Fibroblast of skin of abdomen (primary cell): ENCODE measurements at regions not wholly inside any gene's neighbourhood (a gene's known extent, or its start where the extent isn't known, plus 50 kb on each side); places are given as distances from the start of the nearest gene placed in this dataset.

Experiments used
- DNase-seq: peaks from one replicate; pipeline ENCODE4 v3.0.0-alpha.2; 2013

DNA sequence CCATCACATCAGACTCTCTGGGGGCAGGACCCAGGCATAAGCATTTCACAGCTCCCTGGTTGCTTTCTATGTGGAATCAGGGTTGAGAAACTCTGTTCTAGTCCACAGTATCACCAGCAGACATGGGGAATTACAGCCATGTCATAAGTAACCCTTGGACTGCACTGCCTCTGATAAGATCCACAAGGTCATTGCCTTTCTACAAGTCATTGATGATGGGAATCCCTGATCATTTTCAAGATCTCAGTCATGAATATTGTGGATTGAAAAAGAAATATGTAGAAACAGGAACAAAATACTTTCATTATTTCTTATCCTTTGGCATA lies 304.1 kb downstream of the KLF6 start:
- no peak for DNase-seq

DNA sequence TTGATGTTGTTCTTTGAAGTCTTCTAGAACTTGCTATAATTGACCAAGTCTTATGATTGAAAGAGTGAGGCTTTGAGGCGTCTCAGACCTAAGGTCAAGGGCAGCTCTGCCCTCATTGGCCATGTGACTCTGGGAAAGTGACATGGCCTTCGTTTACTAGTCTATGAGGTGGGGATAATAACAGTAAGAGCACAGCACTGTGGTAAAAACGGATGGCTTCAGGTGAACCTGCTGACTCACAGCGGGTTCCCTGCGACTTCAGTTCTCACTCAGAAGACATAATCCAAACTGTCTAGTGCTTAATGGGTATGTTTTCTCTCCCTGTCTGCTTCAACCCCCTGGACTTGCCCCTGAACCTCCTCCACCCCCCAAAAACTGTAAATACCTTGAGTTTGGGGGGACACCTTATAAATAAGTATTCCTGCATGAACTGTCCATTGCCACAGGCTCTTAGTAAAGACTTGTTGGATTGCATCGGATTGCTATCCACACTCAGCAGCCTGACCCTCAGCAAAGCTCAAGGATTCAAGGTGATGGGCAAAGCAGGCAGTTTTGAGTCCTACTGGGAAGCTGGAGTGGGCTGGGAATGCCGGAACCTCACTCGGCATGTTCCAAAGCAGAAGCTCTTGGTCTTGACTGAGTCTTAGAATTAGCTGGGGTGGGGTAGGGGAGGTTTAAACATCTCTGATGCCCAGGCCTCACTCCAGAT lies 304.6 kb downstream of the KLF6 start:
- no peak for DNase-seq

DNA sequence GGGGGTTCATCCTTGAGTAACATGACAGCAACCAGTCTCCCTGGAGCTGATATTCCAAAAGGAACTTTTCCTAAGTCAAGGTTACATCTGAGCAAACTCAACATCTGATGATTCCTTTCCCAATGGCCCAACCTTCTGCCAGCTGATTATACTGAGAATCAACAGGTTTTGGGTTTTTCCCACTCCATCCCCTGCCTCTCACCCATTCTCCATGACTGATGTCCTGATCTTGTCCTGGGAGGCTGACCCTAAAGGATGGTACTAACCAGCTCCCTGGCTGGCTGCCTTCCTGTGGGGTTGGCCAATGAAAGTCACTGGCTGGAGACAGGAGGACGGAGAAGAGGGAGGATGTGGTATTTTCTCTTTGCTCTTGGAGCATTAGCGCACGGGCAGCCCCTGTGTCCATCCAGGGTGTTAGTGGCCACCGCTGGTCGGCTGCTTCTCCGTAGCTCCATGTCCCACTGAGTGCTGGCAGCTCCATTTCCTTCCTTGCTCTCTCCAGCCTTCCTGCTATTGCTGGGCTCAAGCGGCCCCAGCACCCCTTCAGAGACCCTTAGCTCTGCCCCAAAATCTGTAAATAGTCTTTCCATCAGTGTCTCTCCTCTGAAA lies 306.2 kb upstream of the PITRM1 start:
- no peak for DNase-seq

DNA sequence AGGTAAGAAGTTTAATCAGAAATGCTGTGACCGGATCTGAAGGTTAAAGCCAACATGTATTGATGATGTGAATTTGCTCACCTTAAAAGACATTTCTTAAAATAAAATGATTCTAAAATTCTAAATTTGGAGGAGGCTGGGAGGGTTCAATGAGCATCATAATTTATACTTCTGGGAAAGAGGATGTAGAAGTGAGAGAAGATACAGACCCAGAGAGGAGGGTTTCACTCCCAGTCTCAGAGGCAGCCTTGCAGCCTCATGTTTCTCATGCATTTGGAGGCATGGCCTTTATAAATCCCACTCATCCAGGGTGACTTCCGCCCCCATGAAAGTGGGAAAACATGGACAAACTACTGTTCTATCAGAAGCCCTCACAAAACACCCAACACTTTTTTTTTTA lies 305.6 kb upstream of the PITRM1 start:
- DNase-seq: no peak

DNA sequence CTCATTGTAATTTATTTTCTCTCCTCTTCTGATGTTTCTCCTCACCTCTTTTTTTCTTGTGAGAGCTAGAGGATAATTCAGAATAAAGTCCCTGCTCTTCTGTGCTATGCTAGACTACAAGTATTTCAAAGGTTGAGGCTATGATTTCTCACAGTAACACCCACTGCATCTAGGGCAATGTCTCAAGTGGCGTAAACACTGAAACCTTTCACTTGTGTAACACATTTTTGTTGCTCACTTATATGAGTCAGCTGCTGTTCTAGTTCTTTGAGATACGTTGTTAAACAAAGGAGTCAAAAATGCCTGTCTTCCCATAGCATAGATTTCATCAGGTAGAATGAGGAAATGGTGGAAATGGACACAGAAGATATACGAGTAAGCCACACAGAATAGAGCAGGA lies 305.1 kb upstream of the PITRM1 start:
- DNase-seq: peak; percentile 71

DNA sequence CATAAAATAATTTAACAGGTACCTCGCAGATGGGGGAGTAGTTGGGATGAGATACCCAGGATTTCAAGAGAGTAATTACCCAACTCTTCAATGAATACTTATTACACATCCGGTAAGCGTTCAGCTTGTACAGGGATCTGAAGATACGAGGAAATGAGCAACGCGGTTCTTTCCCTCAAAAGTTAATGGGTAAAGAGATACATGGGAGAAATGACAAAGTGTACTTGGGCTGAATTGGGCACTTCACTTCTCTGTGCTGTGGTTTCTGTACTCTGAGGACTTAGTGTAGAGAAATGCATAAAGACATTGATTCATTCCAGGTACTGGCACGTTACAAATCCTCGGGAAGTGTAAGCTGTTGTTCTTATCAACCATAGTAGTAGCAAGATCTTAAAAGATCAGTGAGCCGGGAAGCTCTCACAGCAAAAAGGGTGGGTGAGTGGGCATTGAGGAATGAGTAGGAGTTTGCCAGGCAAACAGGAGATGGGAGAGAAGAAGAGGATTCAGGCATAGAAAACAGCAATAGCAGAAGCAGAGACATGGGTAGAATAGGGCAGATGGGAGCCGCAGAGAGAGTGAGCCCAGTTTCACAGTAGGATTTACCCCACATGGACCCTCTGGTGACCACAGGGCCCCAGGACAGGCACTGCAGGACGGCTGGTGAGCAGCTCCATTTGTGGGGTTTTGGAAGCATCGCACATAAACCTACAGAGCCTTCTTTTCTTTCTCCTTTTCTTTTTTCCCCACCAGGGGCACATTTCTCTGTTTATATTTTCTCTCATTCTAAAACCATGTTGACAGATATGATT lies 304.3 kb upstream of the PITRM1 start:
- DNase-seq: no peak

DNA sequence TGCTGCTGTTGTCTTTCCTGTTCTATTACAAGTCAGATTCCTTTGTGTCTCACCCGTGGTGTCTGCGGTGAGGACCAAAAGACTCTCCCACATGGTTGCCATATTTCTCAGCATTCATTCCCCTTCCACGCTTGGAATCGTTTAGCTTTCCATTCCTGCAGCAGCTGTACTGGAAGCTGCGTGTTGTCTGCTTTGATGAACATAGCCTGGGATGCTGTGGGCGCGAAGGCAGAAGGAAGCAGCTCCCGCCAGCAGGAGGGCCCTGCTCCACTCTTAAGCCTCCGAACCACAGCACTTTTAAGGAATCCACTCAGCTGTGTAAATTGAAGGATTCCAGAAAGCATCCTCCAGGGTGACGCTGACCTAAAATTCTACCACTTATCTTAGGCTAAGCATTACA lies 303.6 kb upstream of the PITRM1 start:
- DNase-seq: peak; percentile 89

DNA sequence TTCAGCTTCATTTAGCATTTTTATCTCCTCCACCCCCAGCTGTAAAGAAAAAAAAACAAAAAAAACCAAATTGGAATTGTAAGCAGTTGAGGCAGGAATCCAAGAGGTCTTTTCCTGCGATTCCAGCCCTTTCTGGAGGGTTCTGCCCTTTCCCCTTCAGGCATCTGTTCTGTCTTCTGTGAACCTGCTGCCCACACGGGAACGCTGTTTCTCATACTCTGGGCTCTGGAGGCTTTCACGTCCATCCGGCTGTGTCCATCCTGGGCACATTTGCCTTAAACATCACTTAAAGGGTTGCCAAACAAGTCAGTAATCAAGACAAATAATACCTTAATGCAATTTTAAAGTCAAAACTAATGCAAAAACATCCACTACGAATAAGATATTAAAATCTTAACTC lies 302.8 kb upstream of the PITRM1 start:
- DNase-seq: no peak

DNA sequence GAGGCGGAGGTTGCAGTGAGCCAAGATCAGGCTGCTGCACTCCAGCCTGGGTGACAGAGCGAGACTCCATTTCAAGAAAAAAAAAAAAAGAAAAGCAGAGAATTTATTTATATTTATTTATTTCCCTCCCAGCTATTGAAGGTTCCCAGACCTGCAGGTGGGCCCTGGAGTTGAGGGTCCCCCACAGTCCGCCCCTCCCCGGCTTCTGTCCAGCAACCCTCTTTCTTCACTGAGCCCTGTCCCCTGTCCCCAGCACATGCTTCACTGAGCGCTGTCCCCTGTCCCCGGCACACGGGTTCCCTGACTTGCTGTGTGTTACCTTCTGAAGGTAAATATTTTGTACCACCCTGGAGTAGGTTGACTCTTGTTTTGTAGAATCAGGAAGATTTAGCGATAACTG lies 301.7 kb upstream of the PITRM1 start:
- no peak for DNase-seq

DNA sequence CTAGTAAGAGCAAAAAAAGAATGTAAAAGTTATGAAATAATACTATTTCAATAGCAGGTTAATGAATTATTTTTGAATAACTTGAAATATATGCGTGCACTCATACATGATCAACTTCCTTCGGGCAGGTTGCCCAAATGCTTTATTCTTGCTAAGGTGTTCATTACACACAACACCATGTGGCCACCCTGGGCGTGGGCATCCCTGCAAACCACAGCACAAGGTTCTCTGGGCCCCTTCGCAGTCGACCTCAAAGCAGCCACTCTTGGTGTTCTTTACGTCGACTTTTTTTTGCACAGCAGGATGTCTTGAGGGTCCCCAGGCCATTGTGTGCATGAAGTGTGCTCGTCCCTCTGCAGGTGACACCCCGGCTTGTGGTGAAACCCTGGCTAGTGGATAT lies 300.7 kb upstream of the PITRM1 start:
- no peak for DNase-seq

DNA sequence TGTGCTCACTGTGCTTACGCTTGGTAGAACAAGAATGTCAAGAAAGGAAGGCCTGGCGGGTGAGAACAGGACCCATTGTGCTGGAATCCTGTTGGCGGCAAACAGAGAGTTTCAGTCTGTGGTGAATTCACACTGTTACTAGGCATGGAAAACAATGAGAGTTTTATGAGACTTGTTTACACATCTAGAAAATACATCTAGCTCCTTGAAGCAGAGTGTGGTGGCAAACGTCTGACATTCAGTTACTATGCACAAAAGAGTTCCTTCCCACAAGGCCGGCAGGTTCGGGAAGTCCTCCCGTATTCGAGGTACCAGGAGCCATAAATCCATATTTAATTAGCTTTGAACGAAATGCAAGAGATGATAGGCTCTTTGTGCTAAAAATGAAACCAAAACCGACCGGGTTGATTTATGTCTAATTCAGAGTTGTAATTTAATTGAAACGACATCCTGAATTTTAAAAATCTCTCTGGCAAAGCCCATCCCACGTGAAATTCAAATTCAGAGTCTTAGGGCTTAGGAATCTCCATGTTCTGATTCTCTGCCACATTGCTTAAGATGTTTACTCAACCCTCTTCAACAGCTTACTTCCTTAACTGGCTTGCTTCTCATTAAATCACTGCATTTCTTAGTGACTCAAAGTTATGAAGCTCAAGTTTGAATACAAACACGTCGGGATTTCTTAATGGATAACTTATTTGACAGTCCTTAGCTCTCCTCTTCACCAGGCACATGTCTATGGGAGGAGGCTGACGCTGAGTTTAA lies 299.9 kb upstream of the PITRM1 start:
- DNase-seq: peak; percentile 84

DNA sequence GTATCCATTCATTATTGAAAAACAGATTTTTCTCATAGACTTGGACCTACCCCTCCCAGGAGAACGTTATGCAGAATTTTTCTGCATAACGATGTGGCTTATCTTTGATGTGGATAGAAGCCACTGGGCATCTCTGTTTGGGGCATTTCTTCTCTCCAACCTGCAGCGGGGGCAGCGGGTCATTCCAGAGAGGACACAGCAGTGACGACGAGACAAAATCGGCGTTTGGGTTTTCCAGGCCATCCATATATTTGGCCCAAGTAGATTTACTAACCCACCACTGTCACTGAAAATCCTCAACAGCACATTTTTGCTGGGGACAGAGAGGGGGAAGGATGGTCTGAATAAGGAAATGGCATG lies 299.3 kb upstream of the PITRM1 start:
- DNase-seq: no peak

DNA sequence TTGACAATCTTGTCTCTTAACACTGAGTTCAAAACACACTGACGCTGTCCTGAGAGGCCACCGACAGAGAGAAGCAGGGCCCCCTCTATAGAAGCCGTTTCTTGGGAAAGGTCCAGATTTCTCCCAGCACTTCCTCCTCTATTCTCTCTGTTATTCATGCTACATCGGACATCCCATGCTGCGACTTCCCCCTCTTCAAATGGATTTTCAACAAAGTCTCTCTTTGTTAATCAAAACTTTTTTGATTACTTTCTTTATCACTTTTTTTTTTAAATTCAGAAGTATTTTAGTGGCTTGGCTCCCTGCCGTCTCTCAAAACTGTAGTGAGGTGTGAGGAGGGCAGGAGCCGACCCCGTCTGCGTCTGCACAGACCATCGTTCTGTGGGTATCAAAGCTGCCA lies 298.9 kb upstream of the PITRM1 start:
- no peak for DNase-seq

DNA sequence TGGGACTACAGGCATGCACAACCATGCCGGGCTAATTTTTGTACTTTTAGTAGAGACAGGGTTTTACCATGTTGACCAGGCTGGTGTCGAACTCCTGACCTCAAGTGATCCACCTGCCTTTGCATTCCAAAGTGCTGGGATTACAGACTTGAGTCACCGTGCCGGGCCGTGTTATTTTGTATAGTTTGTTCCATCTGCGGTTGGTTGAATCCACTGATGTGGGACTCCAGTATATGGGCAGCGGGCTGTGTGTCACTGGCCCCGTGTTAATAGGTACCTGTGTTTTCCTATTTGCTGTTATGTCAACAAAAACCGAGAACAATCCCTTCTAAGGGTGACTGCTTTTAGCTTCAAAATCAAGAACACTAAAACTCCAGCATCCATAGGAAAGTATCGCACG lies 297.6 kb upstream of the PITRM1 start:
- DNase-seq: no peak

DNA sequence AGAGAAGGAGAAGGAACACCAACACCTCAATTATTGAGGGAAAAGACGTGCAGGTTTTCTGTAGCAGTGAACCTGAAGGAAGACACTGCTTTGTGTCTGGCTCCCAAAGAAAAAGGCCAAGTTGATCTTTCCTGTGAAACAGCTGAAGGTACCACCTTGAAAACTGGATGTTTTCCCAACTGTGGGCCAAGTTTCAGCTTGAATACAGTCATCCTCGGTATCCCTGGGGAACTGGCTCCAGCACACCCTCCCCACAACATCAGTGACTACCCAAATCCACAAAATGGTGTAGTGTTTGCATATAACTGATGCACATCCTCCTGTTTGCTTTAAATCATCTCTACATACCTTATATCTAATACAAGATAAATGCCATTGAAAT lies 297.0 kb upstream of the PITRM1 start:
- DNase-seq: peak; percentile 40

DNA sequence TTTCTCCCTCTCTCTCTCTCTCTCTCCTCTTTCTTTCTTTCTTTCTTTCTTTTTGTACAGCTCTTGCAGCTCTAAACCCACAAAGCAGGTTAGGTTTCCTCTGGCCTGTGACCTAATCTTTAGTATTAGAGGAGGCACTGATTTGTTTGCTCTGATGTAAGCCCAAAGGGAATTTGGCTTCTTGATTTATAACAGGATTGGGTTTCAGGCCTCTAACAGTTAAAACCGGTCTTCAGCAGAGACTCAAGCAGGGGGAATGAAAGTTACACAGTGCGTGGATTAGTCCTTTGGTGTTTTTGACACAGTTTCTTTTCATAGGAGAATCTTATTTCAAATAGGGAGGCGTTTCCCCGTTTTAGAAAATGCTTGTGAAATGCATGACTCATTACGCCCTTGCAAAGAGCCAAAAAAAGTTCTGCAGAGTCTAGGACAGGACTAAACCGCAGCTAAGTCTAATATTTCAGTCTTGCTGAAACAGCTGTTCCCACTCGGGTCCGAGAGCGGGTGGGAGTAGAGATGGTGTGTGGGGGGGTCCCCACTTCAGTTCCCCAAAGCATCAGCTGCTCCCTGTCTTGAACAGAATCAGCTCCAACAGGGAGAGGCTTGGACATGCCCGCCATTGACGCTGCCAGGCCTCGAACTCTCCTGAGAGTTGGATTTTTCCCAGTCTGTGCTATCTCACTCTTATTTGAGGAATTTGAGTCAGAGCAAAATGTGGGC lies 296.5 kb upstream of the PITRM1 start:
- DNase-seq: peak; percentile 97

DNA sequence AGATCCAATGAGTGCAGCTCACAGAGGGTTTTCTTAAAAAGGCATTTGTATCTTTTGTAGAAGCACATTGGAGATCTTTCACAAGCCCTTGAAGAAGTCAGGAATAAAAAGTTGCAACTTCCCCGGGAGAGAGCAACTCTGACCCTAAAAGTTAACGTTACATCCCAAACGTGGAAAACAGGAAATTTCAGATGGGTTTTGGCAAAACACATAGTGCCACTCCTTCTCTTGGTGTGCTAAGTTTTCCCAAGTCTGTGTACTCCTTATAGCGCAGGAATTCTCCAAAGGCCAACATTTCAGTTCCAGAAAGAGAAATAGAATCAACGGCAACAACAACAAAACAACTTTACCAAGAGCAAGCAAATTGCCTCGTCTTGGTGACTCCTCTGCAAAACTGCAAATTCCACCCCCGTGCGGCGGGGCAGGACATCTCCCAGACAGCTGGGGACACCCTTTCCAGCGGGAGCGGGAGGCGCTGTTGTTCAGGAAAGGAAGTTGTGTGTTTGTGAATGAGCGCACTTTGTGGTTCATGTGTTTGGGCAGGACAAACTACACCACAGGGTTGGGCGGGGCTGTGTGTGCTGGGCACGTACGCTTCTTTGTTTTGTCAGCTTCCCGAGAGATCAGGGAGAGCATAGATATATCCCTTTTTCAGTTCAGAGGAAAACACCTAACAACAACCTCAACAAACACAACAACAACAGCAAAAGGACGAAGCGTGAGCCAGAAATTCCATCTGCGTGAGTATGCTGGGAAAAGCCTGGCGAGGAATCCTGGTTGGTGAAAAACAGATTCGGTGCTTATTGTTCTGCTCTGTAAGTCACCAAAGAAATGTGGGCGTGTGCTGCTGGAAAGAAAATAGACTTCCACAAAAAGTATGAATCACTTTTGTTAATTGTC lies 294.7 kb upstream of the PITRM1 start:
- peak; percentile 96 for DNase-seq

DNA sequence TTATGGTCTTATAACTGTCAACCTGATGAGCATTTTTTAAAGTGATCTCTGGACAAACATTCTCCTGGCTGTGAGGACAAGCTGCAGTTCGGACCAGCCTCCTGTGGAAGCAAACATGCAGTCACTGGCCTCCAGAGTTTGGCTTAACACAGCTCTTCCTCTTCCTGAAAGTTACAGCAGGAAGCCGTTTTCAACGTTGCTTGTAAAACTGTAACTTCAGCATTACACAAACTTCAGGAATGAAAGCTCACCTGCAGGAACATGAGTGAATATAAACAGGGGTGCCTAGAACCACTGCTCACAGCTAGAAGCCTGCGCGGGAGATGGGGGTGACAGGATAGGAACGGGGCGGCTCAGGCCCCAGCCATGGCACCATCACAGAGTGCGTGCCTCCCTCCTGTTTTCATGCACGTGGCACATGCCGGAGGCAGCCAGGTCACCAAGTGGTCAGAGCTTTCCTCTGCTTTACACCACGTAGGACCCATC lies 292.9 kb upstream of the PITRM1 start:
- no peak for DNase-seq

DNA sequence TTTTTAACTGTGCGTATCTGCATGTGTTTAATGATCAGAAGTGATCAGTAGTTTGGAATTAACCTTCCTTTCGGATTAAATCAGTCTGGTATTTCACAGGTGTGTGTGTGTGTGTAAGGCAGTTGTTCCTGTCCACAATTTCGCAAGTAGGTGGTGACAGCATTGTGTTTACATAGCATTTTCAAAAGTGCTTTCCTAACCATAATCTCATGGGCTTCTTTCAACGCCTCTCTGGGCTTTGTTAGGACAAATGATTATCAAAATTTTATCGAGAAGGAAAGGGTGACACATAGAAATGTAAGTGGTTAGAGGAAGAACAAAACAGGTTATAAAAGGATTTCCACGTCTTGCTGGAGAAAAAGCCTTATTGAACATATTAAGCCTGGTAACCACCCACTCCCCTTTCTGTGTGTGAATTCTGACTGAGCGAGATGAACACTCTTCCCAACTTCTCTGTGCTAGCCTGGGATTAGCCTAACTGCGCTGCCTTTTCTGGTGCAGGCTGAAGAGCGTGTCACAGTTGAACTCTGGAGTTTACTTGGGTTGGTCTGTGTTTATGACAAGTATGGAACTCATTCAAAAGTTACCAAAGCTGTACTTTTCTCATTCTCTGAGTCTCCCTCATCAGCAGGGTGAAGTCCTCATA lies 292.3 kb upstream of the PITRM1 start:
- DNase-seq: no peak

DNA sequence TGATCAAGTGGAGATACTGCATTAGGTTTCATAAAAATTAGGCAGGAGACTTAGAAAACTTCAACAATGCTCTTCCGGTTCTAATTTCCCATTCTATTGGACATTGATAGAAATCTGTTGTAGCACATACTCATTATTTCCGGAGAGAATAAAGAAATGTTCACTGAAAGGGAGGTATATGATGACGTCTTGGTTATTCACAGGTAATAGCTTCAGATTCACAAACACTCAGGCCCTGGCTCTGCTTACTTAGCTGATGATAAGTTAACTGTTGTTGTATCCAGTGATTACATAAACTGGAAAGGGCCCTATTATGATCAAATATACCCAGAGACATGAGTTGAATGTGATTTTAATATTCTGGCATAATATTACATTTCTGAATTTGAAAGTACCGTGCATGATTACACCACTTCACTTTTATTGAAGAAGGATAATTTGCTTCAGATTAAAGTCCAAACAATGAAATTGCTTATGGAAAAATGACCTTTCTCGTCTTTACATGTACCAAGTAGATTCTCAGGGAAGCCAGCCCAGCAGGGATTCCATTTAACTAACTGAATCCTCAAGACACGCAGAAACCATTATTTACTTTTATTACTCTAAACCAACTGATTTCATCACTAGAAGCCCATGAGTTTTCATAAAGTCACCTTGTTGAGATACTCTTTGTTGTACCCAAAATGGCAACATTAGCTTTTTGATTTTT lies 288.0 kb upstream of the PITRM1 start:
- DNase-seq: no peak
